ENCODE measurements at regions not wholly inside any gene's neighbourhood (a gene's known extent, or its start where the extent isn't known, plus 50 kb on each side); places are given as distances from the start of the nearest gene placed in this dataset.

GRCh38 chr9:6133346-6134063 lies 82.1 kb upstream of the IL33 start:
- Histone ChIP-seq H3K36me3 (ENCODE audit: control insufficient read depth, insufficient read depth, low read length) (no peaks in the 10 kb centered on the region), H3K27me3 (ENCODE audit: control insufficient read depth, insufficient read depth, low read length) (no peaks in the 10 kb centered on the region), H3K4me3 (ENCODE audit: low read depth, low read length) (no peak overlapping the region)
- no peak for DNase-seq (ENCODE audit: low read depth)
- ChIA-PET CTCF (no interaction called here), POLR2A (no interaction called here)
- TF ChIP-seq CTCF (IDR thresholded peaks at IDR 0.05; ENCODE audit: insufficient read depth, low read depth, low read length) = no peak

GRCh38 chr9:6132650-6133049 lies 83.0 kb upstream of the IL33 start:
- no peaks in the 10 kb centered on the region for H3K36me3 ChIP-seq (ENCODE audit: control insufficient read depth, insufficient read depth, low read length)
- POLR2A ChIA-PET = no interaction called here
- CTCF ChIA-PET = no interaction called here
- TF ChIP-seq CTCF (IDR thresholded peaks at IDR 0.05; ENCODE audit: insufficient read depth, low read depth, low read length) = no peak
- H3K4me3 ChIP-seq (ENCODE audit: low read depth, low read length) = no peak overlapping the region
- DNase-seq (ENCODE audit: low read depth) = no peak
- no peaks in the 10 kb centered on the region for H3K27me3 ChIP-seq (ENCODE audit: control insufficient read depth, insufficient read depth, low read length)

- Histone ChIP-seq H3K27me3 (ENCODE audit: control insufficient read depth, insufficient read depth, low read length) (peaks cover 2% of the 10 kb centered on the region; the same call in 1 of the 2 replicates), H3K4me3 (ENCODE audit: low read depth, low read length) (no peak overlapping the region), H3K36me3 (ENCODE audit: control insufficient read depth, insufficient read depth, low read length) (no peaks in the 10 kb centered on the region)
- no peak for DNase-seq (ENCODE audit: low read depth)
- ChIA-PET POLR2A (no interaction called here), CTCF (no interaction called here)
- TF ChIP-seq CTCF (IDR thresholded peaks at IDR 0.05; ENCODE audit: insufficient read depth, low read depth, low read length) = no peak
Observed at GRCh38 chr9:6128030-6128429, 87.6 kb upstream of the IL33 start.

- no peak overlapping the region for H3K4me3 ChIP-seq (ENCODE audit: low read depth, low read length)
- no peaks in the 10 kb centered on the region for H3K36me3 ChIP-seq (ENCODE audit: control insufficient read depth, insufficient read depth, low read length)
- H3K27me3 ChIP-seq (ENCODE audit: control insufficient read depth, insufficient read depth, low read length) = peaks cover 6% of the 10 kb centered on the region
- TF ChIP-seq CTCF (IDR thresholded peaks at IDR 0.05; ENCODE audit: insufficient read depth, low read depth, low read length) = no peak
- ChIA-PET POLR2A (no interaction called here), CTCF (no interaction called here)
- no peak for DNase-seq (ENCODE audit: low read depth)
Observed at GRCh38 chr9:6126377-6126776, 89.2 kb upstream of the IL33 start.

GRCh38 chr9:6123416-6123815 lies 92.2 kb upstream of the IL33 start:
- no peaks in the 10 kb centered on the region for H3K36me3 ChIP-seq (ENCODE audit: control insufficient read depth, insufficient read depth, low read length)
- POLR2A ChIA-PET = no interaction called here
- no peak overlapping the region for H3K4me3 ChIP-seq (ENCODE audit: low read depth, low read length)
- no peak for TF ChIP-seq CTCF (IDR thresholded peaks at IDR 0.05; ENCODE audit: insufficient read depth, low read depth, low read length)
- DNase-seq (ENCODE audit: low read depth) = no peak
- peaks cover 6% of the 10 kb centered on the region for H3K27me3 ChIP-seq (ENCODE audit: control insufficient read depth, insufficient read depth, low read length)
- CTCF ChIA-PET = no interaction called here
